ENCODE measurements at regions not wholly inside any gene's neighbourhood (a gene's known extent, or its start where the extent isn't known, plus 50 kb on each side); places are given as distances from the start of the nearest gene placed in this dataset.

DNA sequence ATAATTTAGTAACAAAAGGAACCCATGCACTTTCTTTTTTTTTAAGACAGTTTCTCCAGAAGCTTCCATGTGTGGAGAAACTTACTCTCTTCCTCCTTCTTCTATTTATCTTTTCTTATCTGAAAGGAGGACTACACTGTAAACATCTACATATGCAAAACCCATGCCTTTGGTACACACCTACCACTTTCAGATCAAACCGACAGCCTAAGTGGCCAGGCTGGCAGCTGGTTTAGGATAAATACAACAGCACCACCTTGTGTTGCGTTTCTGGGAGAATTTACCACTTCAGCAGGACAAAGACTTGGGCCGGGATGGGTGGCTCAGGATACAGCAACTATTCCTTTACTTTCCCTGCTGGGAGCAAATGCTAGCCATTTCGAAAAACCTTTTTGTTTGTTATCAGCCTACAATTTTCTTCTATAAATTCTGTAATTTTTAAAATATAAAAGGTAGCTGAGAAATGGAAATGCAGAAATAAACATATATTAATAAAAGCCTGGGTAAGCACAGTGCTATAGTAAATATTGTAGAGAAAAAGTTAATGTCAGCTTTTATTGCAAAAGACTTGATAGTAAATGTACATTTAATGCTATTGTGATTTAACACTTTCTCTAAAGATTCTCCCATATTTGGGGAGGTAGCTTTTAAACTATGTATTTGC is 94.0 kb upstream of the RFC3 start:
- peak; percentile 94 for DNase-seq

DNA sequence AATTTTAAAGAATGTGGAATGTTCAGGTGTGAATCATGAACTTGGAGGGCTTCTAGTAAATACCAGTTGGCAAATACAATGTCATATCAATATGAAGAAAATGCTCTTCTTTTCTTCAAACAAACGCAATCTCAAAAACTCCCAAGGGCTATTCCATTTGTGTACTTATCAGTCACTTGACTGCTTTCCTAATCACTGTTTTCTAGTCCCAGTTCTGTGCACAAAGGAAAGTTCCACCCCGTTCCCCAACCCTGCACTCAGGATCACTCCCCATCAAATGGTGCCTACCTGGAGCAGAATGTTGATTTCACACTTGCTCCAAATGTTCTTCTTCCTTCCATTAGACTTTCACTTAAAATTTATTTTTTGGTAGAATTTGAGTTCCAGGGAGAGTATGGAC is 92.6 kb upstream of the RFC3 start:
- no peak for DNase-seq

DNA sequence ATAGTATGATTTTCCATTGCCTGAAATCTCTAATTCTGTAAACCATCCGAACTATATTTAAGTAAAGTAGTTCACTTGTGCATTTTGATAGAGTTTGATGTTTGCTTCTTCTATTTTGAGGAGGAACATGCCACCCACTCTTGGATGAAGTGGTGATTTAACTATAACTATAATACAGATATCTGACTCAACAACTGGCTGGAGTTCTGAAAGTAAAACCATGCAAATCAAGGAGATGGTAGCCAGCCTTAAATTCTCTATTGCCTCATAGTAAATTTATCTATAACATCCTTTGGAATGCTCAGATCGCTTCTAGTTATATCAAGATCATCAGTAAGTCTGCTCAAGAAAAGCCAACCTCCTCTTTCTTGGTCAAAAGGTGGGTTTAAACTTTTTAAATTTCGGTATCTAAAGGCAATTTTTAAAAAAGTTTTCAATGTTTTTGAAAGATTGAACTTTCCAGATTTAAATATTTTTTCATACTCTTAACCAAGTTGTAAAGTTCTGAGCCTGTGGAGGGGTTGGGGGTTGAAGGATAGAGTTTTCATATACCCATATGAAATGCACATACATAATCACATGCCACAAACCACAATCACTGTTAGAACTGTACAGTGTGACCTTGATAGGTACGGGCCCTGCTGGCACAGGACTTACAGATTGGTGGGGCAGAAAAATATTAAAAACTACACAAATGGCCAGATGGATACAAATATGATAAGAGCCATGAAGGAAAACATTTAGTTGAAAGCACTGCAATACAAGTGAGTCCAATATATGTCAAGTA is 90.5 kb upstream of the RFC3 start:
- DNase-seq: no peak

DNA sequence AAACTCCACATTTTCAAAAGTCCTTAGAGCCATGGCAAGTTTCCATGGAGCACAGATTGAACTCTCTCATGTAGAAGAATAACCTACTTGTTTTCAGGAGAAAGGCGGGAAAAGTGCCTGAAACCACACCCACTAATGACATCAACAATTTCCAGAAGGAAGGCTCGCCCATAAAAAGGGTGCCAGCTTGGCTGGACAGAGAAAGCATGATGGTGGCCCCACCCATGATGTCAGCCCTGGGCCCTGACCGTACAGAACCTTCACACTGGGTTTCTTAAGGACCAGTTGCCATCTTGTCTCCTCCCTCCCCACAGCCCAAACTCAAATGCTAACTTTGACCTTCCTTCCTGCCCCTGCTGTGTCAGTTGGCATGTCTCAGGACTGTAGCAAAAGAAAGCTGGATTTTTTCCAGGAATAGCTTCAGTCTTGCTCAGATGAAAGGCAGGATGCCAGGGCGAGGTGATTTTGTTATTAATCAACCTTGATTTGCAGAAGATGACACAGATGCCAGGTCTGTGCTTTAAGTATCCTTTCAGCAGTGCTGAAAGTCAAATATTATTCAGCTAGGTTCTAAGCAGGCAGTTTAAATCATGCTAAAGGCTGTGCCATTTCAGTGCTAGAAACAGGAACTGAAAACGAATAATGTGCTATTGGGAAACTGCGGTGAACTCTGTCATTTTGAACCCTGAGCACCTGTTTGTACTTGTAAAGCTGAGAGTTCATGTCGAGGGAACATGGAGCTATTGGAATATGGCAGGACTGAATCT is 89.5 kb upstream of the RFC3 start:
- DNase-seq: peak; percentile 56

DNA sequence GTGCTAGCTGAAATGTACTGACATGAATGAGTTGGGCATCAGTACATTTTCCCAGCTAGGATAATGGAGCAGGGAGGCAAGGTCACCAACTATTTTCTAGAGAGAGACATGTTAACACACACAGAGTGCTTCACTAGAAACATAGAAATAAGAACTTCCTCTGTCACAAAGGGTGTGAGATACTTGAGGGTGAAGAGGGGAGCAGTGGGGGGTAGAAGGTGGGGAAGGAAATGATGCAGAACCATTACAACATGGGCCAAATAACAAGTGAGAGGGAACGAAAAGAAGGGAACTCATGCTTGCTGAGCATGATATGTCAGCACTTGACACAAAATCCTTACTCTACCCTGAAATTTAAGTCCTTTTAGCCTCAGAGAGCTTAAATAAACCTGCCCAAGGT is 87.8 kb upstream of the RFC3 start:
- no peak for DNase-seq

DNA sequence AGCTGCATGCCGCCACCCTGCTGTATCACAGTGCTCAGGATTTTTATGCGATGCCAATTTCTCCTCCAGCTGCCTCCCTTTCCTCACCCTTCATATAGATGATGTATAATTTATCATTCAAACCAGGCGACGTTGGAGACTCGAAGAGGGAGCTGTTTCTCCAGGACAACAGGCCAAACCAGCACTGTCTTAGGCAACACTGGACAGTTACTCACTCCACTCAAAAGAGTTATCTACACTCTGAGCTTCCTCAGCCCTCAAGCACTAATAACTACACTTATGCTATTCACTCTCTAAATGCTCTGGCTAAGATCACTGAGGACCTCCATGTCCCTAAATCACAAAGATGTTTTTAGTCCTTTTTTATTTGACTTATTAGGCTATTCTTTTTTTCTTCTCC is 87.3 kb upstream of the RFC3 start:
- no peak for DNase-seq

DNA sequence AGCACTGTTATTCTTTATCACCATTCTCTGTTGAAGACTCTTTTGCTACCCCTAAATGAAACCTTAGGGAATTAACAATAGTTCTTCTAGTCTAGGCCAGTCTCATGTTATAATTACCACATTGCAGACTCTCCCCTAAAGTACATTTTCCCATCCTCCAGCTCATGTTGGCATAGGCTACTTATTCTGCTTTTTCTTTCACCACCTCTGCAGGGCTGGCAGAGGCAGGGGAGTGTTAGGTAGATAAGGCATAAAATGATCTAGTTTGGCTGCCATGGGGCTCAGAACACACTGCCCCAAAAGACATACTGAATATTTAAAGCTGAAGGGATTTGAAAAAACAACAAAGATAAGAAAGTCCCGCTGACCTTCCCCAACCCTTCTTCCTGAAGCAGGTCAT is 82.7 kb upstream of the RFC3 start:
- no peak for DNase-seq

DNA sequence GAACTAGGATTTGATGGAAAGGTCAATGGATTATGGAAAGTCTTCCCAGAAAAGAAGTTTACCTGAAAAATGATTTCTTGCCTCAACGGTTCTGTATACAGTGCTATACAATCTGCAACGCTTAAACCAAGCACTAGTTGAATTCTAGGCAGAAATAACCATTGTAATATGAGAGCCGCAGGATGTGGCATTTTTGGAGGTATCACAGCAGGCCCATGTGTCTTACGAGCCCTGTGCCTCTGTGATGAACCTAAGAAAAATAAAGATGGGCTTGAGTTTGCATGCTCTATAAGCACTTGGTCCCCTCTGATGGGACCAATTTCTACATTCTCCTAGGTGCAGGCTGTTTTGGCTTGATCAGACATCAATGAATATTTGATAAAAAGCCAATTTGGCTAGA is 78.7 kb upstream of the RFC3 start:
- DNase-seq: no peak

DNA sequence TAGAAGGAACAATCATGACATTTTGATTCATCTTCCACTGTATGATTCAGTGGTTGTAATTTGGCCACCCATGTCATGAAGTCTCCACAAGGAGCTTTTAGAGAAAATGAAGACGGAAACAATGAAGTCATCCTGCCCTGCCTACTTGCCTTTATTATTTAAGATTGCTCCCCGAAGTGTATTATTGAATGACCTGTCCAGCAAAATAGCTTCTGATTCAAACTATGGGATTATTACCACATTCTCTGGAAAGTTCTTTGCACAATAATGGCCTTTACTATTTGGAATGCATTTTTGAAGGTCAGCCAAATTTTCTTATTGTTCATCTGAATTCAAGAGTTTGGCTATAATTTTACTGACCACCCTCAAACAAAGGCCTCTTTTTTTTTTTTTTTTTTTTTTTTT is 77.8 kb upstream of the RFC3 start:
- DNase-seq: peak; percentile 29

DNA sequence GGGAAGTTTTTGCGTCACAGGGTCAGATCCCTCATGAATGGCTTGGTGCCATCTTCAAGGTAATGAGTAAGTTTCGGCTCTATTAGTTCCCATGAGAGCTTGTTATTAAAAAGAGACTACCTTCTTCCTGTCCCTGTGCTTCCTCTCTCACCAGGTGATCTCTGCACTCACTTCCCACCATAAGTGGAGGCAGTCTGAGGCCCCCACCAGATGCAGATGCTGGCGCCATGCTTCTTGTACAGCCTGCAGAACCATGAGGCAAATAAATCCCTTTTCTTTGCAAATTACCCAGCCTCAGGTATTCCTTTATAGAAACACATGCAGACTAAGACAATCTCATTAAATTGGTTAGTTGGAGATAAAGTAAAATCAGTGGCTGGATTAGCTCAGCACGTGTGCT is 75.6 kb upstream of the RFC3 start:
- DNase-seq: no peak

DNA sequence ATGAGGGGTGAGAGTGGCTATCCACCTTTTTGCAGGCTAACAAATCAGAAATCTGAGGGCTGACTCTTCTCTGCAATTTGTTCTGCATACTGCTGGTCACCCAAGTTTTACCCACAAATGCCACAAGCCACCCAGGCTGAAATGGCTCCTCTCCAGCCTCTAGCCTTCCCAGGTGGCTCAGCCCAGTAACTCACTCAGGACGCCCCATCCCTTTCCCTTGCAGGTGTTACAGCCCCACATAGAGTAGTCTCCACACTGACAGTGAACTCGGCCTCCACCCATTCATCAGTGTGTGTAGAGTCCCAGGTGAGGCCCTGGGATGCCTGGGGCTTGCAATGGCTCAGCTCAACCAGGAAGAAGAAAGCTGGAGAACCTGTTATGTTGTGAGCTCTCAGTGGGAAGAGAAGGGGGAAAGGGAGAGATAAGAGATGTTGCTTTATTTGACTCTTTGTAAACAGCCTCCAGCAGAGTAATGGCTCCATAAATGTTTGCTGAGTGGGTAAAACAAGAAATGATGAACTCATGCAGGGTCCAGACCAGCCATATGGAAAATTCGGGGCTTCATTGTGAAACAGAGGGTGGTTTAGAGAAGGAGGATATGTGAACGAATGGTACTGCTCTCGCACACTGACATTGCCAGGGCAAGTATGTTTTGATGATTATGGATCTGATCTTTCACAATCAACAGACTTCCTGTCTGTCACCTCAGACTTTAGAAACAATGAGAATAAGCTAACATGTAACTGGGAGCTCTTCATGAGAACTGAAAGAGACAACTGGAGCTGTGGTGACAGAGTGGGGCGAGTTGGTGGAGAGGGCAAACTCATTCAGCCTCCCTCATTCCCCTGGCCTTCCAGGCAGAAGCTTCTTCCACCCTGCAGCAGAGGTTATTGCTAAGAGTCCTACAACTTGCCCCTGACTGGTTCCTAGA is 74.2 kb upstream of the RFC3 start:
- DNase-seq: no peak

DNA sequence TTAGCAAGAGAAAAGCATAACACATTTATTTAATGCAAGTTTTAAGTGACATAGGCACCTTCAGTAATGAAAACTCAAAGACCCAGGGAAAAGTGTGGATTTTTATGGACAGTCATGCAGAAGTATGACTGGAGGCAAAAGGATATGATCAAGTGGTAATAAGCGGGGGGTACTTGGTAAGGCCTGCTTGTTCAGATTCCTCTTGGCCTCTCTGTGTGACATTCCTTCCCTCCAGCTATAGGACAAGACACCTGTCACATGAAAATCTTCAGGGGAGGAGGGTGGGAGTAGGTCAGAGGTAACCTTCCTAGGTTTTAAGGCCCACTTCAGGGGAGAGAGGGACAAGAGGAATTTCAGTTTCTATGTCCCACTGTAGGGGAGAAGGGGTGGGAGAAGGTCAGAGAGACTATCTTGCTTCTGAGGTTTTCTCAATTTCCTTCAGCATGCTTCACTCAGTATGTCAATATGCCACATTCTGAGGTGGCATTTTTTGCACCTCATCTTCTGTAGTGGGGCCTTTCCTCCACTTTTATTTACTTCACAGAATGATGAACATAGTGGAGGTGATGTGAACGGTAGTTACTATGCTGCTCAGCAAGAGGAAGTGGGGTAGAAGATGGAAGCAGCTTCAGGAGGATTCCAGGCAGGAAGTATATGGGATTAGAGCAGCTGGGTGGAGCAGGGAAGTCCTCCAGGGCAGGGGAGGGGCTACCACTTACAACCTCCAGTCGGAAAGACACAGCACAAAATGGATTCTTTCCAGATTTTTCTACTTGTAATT is 73.2 kb upstream of the RFC3 start:
- no peak for DNase-seq

DNA sequence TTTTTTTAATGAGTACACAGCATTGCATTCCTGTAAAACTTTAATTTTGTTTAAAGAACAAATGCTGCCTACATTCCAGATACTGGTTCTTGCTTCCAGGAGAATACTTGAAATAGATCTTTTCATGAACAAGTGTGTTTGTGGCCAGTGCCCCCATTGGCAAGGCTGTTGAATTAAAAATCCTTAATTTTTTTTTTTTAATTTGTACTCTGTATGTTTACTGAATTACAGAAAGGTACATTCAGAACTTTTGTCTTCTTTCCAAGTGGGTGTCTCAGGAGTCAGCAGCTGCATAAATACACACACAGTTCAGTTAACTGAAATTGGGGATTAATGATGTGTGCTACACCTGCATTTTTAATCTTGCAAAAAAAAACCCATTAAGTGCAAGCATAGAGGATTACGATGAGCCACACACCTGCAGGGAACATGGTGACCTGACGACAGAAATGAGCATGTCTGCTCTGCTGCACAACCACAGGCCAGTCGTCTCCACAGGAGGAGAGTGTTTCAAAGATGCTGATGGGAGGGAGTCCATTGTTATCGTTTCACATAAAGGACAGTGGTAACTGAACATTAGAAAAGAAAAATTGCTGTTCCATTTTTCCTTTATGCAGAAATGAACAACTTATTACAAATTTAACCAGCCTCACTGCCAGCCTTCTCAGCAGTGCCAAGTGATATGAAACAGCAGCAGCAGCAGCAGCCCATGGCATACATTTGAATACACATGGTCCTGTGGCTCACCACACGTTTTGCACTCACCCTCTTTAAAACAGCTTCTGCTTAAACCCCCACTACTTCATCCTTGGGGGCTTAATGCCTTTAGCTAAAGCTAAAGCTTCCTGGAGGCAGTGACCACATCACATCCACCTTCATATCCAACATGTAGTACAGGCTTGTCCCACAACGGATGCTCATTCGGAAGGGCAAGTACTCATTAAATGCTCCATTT is 72.3 kb upstream of the RFC3 start:
- no peak for DNase-seq

DNA sequence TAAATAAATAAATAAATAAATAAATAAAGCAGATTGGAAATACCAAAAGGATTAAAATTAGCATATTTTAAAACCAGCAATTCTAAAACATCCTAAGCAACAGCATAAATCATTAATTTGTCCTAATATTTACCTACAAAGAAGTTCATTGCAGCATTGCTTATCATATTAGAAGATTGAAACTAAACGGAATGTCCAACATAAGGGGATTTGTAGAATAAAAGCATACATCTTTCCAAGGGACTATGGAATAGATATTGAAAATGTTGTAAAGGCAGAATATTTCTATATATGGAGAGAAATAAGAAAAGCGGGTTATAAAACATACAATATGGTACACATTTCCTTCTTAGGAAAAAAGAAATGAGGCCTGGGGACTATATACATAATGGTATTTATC is 71.1 kb upstream of the RFC3 start:
- DNase-seq: no peak

DNA sequence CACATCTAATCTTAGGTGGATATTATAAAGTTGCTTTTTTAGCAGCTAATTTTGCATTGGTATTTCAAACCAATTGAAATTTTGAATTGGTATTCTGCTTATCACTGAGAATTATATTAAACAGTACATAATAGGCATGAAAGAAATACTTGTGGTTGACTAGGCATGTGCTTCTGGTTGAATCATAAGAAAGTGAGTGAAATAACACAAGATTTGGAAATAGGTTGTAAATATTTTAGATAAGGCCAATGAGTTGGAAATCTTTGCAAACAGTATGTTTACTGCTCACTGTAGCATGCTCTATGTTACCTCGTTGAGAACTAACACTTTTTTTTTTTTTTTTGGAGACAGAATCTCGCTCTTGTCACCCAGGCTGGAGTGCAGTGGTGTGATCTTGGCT is 66.8 kb upstream of the RFC3 start:
- no peak for DNase-seq

DNA sequence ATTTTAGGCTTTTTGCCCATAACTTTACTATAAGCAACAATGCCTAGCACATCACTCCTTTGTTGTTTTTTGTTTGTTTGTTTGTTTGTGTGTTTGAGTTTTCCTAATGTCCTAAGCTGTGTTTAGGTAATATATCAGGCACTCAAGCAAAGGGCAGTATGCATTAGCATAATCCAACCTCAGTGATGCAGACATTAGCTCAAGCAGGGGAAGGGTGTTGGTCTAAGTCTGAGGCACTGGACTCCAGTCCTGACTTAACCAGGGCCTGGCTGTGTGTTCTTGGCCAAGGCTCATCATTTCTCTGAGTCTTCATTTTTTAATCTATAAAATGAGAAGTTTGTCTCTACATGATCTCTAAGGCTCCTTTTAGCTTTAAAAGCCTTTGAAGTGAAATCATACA is 65.9 kb upstream of the RFC3 start:
- DNase-seq: no peak

DNA sequence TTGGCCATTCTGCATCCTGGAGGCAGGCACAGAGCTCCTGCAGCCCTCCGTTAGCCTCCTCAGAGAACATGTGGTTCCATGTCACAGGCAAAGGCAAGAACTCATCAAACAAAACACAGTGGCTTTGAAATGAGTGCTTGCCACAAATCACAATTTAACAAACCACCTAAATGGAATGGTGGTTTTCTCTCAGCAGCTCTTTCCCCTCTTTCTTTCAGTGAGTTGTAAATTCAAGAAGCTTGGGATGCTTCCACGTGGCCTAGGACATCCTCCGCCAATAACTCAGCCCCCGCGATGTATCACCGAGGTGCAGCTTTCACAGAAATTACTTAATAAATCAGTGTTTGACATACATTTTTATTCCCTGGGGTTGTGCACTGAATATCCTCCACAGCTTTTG is 65.4 kb upstream of the RFC3 start:
- DNase-seq: no peak

DNA sequence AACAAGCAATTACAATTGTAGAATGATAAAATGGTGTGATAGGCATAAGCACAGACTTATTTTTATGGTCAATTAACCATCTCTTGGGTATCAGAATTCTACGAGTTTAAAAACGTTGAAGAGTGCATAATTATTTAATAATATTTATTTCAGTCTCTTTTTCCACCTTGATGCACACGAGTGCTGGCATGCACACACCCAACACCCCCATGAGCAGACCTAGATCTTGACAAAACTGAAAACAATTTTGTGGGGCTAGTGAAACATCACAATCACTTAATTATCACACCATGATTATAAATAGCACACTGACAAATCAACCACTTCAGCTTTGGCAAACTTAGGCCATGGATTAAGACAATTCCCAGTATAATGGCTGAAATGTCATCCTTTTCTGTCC is 61.0 kb upstream of the RFC3 start:
- no peak for DNase-seq

DNA sequence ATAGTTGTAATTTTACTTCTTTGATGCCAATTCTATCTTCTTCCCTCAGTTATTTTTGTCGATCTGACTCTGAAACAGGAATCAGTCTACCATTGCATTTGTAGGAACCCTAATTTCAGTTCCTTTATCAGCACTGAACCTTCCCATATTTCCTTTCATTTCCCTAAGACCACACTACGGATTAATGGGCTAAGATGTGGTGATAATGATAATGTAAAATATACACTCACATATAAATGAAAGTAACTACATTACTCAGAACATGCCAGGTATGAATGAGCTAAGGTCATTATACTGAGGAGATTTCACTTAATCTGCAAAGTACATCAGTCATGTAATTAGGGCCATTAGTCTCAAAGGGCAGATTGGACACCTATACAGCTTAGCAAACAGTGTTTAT is 60.2 kb upstream of the RFC3 start:
- DNase-seq: no peak

DNA sequence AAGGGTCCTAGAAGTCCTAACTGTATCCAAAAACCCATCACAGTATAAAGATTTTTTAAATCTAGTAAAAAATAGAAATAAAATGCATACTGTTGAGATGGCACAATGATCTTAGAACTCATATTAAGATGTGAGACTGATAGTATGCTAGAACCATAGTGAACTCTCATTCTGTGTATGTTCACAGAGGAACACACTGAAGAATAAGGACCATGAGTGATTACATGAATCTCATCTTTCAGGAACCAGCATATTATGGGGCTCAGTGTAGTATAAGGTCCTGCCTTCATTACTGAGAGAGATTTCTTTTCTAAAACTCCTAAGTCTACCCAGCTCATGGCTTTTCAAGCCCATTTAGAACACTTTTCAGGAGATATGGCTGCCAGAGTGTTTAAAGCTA is 59.8 kb upstream of the RFC3 start:
- no peak for DNase-seq

DNA sequence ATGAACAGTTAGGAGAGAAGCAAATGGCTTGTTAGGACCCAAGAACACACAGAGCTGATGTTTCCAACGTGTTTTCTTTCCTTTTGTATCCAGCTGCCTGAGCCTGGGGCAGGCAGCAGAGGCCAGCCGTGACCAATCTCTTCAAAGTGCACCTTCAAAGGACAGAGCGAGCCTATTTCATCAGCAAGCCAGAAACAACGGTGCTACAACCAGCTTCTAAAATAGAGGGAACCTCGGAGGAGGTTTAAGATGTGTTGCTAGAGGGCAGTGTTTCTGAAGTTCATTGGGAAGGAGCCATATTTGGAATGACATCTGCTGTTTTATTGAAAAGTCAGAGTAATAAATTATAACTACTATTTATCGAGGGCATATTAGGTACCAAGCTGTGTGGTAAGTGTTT is 56.2 kb upstream of the RFC3 start:
- DNase-seq: no peak
